ENCODE measurements at regions not wholly inside any gene's neighbourhood (a gene's known extent, or its start where the extent isn't known, plus 50 kb on each side); places are given as distances from the start of the nearest gene placed in this dataset.

GRCh38 chr13:76651286-76651685, 234.9 kb downstream of the KCTD12 start:
- DNase-seq, result no peak

GRCh38 chr13:76647550-76647949, 238.7 kb downstream of the KCTD12 start:
- no peak for DNase-seq

GRCh38 chr13:76646946-76647345, 239.3 kb downstream of the KCTD12 start:
- DNase-seq, result no peak

GRCh38 chr13:76645632-76646031, 240.6 kb downstream of the KCTD12 start:
- no peak for DNase-seq

- DNase-seq, result no peak
These were observed 241.3 kb downstream of the KCTD12 start for GRCh38 chr13:76644906-76645305.

GRCh38 chr13:76643596-76643995, 242.6 kb downstream of the KCTD12 start:
- no peak for DNase-seq

GRCh38 chr13:76641056-76641455, 245.1 kb downstream of the KCTD12 start:
- no peak for DNase-seq

GRCh38 chr13:76638882-76639281, 247.3 kb downstream of the KCTD12 start:
- no peak for DNase-seq

GRCh38 chr13:76638181-76638580, 248.0 kb downstream of the KCTD12 start:
- peak; percentile 38 for DNase-seq

- DNase-seq, result peak; percentile 40
These were observed 248.5 kb downstream of the KCTD12 start for GRCh38 chr13:76637641-76638141.

GRCh38 chr13:76636829-76637228, 249.4 kb downstream of the KCTD12 start:
- no peak for DNase-seq

- DNase-seq, result peak; percentile 42
These were observed 250.7 kb downstream of the KCTD12 start for GRCh38 chr13:76635232-76636230.

- no peak for DNase-seq
These were observed 251.6 kb downstream of the KCTD12 start for GRCh38 chr13:76634431-76635191.

- no peak for DNase-seq
These were observed 253.7 kb downstream of the KCTD12 start for GRCh38 chr13:76632401-76633044.

- no peak for DNase-seq
These were observed 255.5 kb downstream of the KCTD12 start for GRCh38 chr13:76630629-76631230.

- DNase-seq, result peak; percentile 76
These were observed 263.7 kb downstream of the KCTD12 start for GRCh38 chr13:76622315-76623040.

GRCh38 chr13:76621705-76622104, 264.5 kb downstream of the KCTD12 start:
- no peak for DNase-seq

GRCh38 chr13:76620036-76620435, 266.2 kb downstream of the KCTD12 start:
- no peak for DNase-seq

- no peak for DNase-seq
These were observed 266.6 kb downstream of the KCTD12 start for GRCh38 chr13:76619631-76620030.

GRCh38 chr13:76610819-76611415, 275.3 kb downstream of the KCTD12 start:
- no peak for DNase-seq

GRCh38 chr13:76609643-76610042, 276.6 kb downstream of the KCTD12 start:
- no peak for DNase-seq
